Lower leg skin (tissue), 4 donors: ENCODE measurements at regions not wholly inside any gene's neighbourhood (a gene's known extent, or its start where the extent isn't known, plus 50 kb on each side); places are given as distances from the start of the nearest gene placed in this dataset.

Experiments used
- DNase-seq, 2 donors: peaks; one replicate each; pipeline ENCODE4 v3.0.0-alpha.2; 2019; ENCODE audit warnings: low spot score in 2 of 2
- H3K4me3 ChIP-seq: fragments of 200-600 bp; sonication (generic); 2 replicates; pipeline ENCODE4 v1.5.1; 2017; ENCODE audit warnings: mild to moderate bottlenecking, low read depth; ENCODE audit not compliant: poor library complexity, severe bottlenecking
- CTCF ChIP-seq, 3 donors: fragments of 450-650 bp; IDR thresholded peaks; one replicate each; pipeline ENCODE4 v1.5.1; 2016; ENCODE audit warnings: antibody characterized with exemption in 3 of 3, mild to moderate bottlenecking in 3 of 3, moderate library complexity in 2 of 3
- POLR2A ChIP-seq, 2 donors: fragments of 450-650 bp; IDR thresholded peaks; one replicate each; pipeline ENCODE4 v1.6.1; 2016 to 2017; ENCODE audit warnings: antibody characterized with exemption in 2 of 2, mild to moderate bottlenecking in 1 of 2, moderate library complexity in 1 of 2
- WGBS, 2 donors: methylation state at CpG; one replicate each; pipeline ENCODE4 v1.1.5; 2018; 5-methylcytosine and 5-hydroxymethylcytosine counted together
- intact Hi-C: fragments of 100-400 bp; cut with DNase I; formaldehyde crosslinking; loops from one replicate; pipeline ENCODE4 v1.15.0; 2023; ENCODE audit warnings: low total_unique reads

DNA sequence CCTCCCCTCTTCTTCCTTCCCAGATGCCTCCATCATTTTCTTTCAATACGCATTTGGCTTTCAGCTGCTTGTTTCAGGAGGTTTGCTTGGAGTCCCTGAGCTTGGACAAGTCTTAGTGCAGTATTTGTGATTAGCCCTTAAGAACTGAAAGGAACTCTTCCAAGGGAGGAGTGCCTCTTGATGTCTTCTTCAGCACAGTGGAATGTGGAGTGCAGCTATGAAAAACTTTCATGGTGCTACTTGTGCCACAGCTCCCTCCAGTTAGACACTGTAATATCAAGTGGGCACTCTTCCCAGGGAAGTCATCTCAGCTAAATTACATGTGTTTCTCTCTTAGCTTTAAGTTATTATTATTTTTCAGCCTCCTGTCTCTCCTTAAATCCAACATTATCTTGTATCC lies 173.1 kb downstream of the NECTIN3 start:
- 72 to 89% methylated on average over 1 of the region's 1 CpG for WGBS, 2 donors
- DNase-seq, result no peak
- intact Hi-C loops, result no loop called here
- H3K4me3 ChIP-seq, result no peak overlapping the region
- no peak for TF ChIP-seq CTCF (IDR thresholded peaks at IDR 0.05)
- no peak for TF ChIP-seq POLR2A (IDR thresholded peaks at IDR 0.05)

- TF ChIP-seq CTCF (IDR thresholded peaks at IDR 0.05) (no peak), POLR2A (IDR thresholded peaks at IDR 0.05) (no peak)
- intact Hi-C loops, result no loop called here
- no peak for DNase-seq
- 56 to 61% methylated on average over 7 of the region's 7 CpGs for WGBS, 2 donors
- no peak overlapping the region for H3K4me3 ChIP-seq
These were observed 175.5 kb downstream of the NECTIN3 start for GRCh38 chr3:111246967-111247760.

- DNase-seq, result no peak
- intact Hi-C loops, result no loop called here
- 92 to 96% methylated on average over 1 of the region's 1 CpG for WGBS, 2 donors
- TF ChIP-seq POLR2A (IDR thresholded peaks at IDR 0.05) (no peak), CTCF (IDR thresholded peaks at IDR 0.05) (no peak)
- H3K4me3 ChIP-seq, result no peak overlapping the region
These were observed 176.8 kb downstream of the NECTIN3 start for GRCh38 chr3:111248406-111248805.

DNA sequence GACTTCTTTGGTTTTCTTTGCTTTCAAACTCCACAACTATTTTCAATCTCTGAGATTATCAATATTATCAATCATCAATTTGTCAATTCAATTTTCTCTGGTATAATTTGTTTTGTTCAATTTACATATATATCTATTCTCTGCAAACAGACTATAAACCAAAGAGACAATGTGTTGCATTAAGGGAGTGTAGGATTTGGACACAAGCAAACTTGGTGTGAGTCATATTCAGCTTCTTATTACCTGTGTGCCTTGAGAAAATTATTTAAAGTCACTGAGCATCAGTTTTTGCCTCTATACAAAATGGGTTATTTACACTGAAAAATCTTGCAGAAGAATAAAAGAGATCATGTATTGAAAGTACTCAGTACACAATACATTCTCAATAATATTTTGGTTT lies 177.8 kb downstream of the NECTIN3 start:
- no peak for DNase-seq
- intact Hi-C loops, result no loop called here

DNA sequence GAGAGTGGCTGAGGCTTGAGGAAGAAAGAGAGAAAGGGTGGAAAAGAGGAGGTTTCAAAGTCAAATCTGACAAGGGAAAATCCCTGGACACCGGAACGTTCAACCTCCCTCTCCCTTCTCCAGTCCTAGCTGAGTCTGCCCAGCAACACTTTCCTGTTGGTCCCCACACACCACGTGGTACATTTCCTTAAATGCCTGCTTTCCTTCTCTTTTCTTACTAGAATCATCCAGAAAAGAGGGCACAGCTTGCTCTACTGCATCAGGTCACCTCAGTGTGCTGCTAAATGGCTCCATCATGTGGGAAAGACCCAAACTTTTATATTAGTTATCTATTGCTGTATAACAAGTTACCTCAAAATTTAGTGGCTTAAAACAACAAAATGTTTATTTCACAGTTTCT lies 181.2 kb downstream of the NECTIN3 start:
- no peak for DNase-seq
- WGBS, 2 donors, result 24 to 28% methylated on average over 3 of the region's 3 CpGs
- TF ChIP-seq CTCF (IDR thresholded peaks at IDR 0.05), result no peak
- no peak for TF ChIP-seq POLR2A (IDR thresholded peaks at IDR 0.05)
- intact Hi-C loops, result loop anchor here (5.0 kb wide), 1 partner anchor 1635 kb away; no protein-coding TSS in a partner anchor
- H3K4me3 ChIP-seq, result no peak overlapping the region

More for the DNA sequence above, 177.8 kb downstream of the NECTIN3 start:
- TF ChIP-seq CTCF (IDR thresholded peaks at IDR 0.05) (no peak), POLR2A (IDR thresholded peaks at IDR 0.05) (no peak)
- no peak overlapping the region for H3K4me3 ChIP-seq

GRCh38 chr3:111253733-111254132 lies 182.1 kb downstream of the NECTIN3 start:
- H3K4me3 ChIP-seq, result no peak overlapping the region
- 89 to 90% methylated on average over 2 of the region's 2 CpGs for WGBS, 2 donors
- intact Hi-C loops, result loop anchor here (5.0 kb wide), 1 partner anchor 1634 kb away; no protein-coding TSS in a partner anchor
- DNase-seq, result no peak
- no peak for TF ChIP-seq POLR2A (IDR thresholded peaks at IDR 0.05)
- no peak for TF ChIP-seq CTCF (IDR thresholded peaks at IDR 0.05)
